ENCODE measurements at regions not wholly inside any gene's neighbourhood (a gene's known extent, or its start where the extent isn't known, plus 50 kb on each side); places are given as distances from the start of the nearest gene placed in this dataset.

- TF ChIP-seq CTCF (IDR thresholded peaks at IDR 0.05): no peak
- TF ChIP-seq POLR2A (IDR thresholded peaks at IDR 0.05): no peak
Measured at GRCh38 chr15:62568702-62569101, 403.6 kb upstream of the C2CD4B start.
